ENCODE measurements at regions not wholly inside any gene's neighbourhood (a gene's known extent, or its start where the extent isn't known, plus 50 kb on each side); places are given as distances from the start of the nearest gene placed in this dataset.

DNA sequence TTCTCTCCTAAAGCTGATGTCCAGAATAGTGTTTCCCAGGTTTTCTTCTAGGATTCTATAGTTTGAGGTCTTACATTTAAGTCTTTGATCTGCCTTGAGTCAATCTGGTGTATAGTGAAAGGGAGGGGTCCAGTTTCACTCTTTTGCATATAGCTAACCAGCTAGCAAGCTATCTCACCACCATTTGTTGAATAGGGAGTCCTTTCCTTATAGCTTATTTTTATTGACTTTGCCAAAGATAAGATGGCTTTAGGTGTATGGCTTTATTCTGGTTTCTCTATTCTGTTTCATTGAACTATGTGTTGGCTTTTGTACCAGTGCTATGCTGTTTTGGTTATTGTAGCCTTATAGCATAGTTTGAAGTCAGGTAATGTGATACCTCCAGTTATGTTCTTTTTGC lies 1386.1 kb downstream of the SLITRK5 start:
- TF ChIP-seq, protein P1, sequence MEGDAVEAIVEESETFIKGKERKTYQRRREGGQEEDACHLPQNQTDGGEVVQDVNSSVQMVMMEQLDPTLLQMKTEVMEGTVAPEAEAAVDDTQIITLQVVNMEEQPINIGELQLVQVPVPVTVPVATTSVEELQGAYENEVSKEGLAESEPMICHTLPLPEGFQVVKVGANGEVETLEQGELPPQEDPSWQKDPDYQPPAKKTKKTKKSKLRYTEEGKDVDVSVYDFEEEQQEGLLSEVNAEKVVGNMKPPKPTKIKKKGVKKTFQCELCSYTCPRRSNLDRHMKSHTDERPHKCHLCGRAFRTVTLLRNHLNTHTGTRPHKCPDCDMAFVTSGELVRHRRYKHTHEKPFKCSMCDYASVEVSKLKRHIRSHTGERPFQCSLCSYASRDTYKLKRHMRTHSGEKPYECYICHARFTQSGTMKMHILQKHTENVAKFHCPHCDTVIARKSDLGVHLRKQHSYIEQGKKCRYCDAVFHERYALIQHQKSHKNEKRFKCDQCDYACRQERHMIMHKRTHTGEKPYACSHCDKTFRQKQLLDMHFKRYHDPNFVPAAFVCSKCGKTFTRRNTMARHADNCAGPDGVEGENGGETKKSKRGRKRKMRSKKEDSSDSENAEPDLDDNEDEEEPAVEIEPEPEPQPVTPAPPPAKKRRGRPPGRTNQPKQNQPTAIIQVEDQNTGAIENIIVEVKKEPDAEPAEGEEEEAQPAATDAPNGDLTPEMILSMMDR (IDR thresholded peaks at IDR 0.05; ENCODE audit: low read depth, low read length) = no peak
- TF ChIP-seq EZH2phosphoT487 (IDR thresholded peaks at IDR 0.05; ENCODE audit: low read depth) = no peak

DNA sequence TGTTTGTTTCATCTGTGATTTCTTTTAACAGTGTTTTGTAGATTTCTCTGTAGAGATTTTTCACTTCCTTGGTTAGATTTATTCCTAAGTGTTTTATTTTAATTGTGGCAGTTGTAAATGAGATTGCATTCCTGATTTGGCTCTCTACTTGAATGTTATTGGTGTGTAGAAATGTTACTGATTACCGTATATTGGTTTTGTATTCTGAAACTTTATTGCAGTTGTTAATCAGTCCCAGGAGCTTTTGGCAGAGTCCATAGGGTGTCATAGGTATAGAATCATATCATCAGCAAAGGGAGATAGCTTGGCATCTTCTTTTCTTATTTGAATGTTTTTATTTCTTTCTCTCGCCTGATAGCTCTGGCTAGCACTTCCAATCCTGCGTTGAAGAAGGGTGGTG lies 1386.7 kb downstream of the SLITRK5 start:
- H3K36me3 ChIP-seq (replicated peaks; ENCODE audit: low read depth, low read length) = no peaks in the 10 kb centered on the region
- H3K9me3 ChIP-seq (ENCODE audit: insufficient read depth, low read length) = no peaks in the 10 kb centered on the region
- no peak overlapping the region for H3K9ac ChIP-seq (ENCODE audit: low read length)
- no peaks in the 10 kb centered on the region for H4K20me1 ChIP-seq (ENCODE audit: insufficient read depth, low read length)
- no peaks in the 10 kb centered on the region for H3K27me3 ChIP-seq (ENCODE audit: low read depth, low read length)
- H3K4me3 ChIP-seq (ENCODE audit: low read length) = no peak overlapping the region
- no peaks in the 10 kb centered on the region for H3K4me1 ChIP-seq (ENCODE audit: low read length)
- no peak overlapping the region for H3K4me2 ChIP-seq (ENCODE audit: low read length)
- TF ChIP-seq, protein P1 (IDR thresholded peaks at IDR 0.05; ENCODE audit: low read depth, low read length) = no peak
- TF ChIP-seq EZH2phosphoT487 (IDR thresholded peaks at IDR 0.05; ENCODE audit: low read depth) = no peak
- no peak overlapping the region for H3K27ac ChIP-seq (ENCODE audit: low read length)
- H2AFZ ChIP-seq (ENCODE audit: low read depth, low read length) = no peak overlapping the region
- no peaks in the 10 kb centered on the region for H3K79me2 ChIP-seq (ENCODE audit: low read length)

More for the DNA sequence above, 1386.1 kb downstream of the SLITRK5 start:
- Histone ChIP-seq H3K9me3 (ENCODE audit: insufficient read depth, low read length) (no peaks in the 10 kb centered on the region), H4K20me1 (ENCODE audit: insufficient read depth, low read length) (no peaks in the 10 kb centered on the region), H3K27ac (ENCODE audit: low read length) (no peak overlapping the region), H3K36me3 (replicated peaks; ENCODE audit: low read depth, low read length) (no peaks in the 10 kb centered on the region), H2AFZ (ENCODE audit: low read depth, low read length) (no peak overlapping the region), H3K4me1 (ENCODE audit: low read length) (no peaks in the 10 kb centered on the region), H3K27me3 (ENCODE audit: low read depth, low read length) (no peaks in the 10 kb centered on the region), H3K9ac (ENCODE audit: low read length) (no peak overlapping the region), H3K4me3 (ENCODE audit: low read length) (no peak overlapping the region), H3K4me2 (ENCODE audit: low read length) (no peak overlapping the region), H3K79me2 (ENCODE audit: low read length) (no peaks in the 10 kb centered on the region)

DNA sequence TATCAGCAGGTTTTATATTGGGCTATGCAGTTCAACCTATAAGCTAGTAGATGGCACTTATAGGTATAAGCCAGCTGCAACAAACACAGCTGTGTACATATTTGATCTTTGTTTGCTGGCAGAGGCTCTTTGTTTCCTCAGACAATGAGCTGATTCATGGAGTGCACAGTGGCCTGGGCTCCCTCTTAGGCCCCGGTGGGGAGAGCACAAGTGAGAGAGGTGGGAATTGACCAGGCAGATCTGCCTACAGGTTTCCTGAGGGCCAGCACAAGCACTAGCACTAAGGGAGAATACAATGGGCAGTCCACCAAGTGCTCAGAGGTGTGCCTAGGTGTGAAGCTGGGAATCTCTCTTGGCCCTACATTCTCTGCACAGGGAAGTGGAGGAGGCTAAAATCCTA lies 1390.7 kb downstream of the SLITRK5 start:
- no peaks in the 10 kb centered on the region for H3K9me3 ChIP-seq (ENCODE audit: insufficient read depth, low read length)
- no peak overlapping the region for H2AFZ ChIP-seq (ENCODE audit: low read depth, low read length)
- H3K36me3 ChIP-seq (replicated peaks; ENCODE audit: low read depth, low read length) = no peaks in the 10 kb centered on the region
- H3K27me3 ChIP-seq (ENCODE audit: low read depth, low read length) = no peaks in the 10 kb centered on the region
- H3K4me3 ChIP-seq (ENCODE audit: low read length) = no peak overlapping the region
- no peaks in the 10 kb centered on the region for H3K79me2 ChIP-seq (ENCODE audit: low read length)
- H3K9ac ChIP-seq (ENCODE audit: low read length) = no peak overlapping the region
- H3K4me1 ChIP-seq (ENCODE audit: low read length) = no peaks in the 10 kb centered on the region
- H4K20me1 ChIP-seq (ENCODE audit: insufficient read depth, low read length) = no peaks in the 10 kb centered on the region
- TF ChIP-seq, protein P1 (IDR thresholded peaks at IDR 0.05; ENCODE audit: low read depth, low read length) = no peak
- TF ChIP-seq EZH2phosphoT487 (IDR thresholded peaks at IDR 0.05; ENCODE audit: low read depth) = no peak
- H3K4me2 ChIP-seq (ENCODE audit: low read length) = no peak overlapping the region
- H3K27ac ChIP-seq (ENCODE audit: low read length) = no peak overlapping the region

DNA sequence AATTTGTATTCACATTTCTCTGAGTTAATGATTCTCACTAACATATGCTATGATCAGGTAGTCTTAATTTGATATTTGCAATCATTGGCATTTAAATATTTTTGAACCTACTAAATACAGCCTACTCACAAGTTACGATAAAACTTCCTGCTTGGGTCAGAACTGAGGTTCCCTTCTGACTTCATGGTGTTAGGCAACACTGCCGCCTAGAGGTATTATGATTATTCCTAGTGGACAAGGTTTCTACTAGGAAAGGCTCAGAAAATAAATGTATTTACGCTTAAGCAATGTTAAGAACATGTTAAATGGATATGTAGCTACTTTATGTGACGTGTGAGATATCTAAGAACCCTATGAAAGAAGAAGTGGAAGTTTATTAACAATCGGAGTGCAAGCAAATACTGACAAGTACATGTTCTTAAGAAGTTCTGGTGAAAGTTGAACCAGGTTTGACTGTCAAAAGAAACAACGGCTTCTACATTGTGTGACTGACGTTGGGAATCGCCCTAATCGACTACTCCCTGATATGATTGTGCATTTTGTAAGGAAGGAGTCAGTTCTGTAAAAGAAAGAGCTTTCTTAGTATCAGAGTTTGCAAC lies 1395.8 kb downstream of the SLITRK5 start:
- Histone ChIP-seq H3K27me3 (ENCODE audit: low read depth, low read length) (no peaks in the 10 kb centered on the region), H3K4me3 (ENCODE audit: low read length) (peak overlapping the region; percentile 51), H4K20me1 (ENCODE audit: insufficient read depth, low read length) (no peaks in the 10 kb centered on the region), H3K36me3 (replicated peaks; ENCODE audit: low read depth, low read length) (no peaks in the 10 kb centered on the region), H3K79me2 (ENCODE audit: low read length) (no peaks in the 10 kb centered on the region), H3K4me1 (ENCODE audit: low read length) (peaks cover 4% of the 10 kb centered on the region; the same call in 1 of the 2 replicates), H3K9me3 (ENCODE audit: insufficient read depth, low read length) (no peaks in the 10 kb centered on the region), H3K9ac (ENCODE audit: low read length) (peak overlapping the region; percentile 37; the same call in 1 of the 2 replicates), H3K27ac (ENCODE audit: low read length) (no peak overlapping the region), H3K4me2 (ENCODE audit: low read length) (peak overlapping the region; percentile 61), H2AFZ (ENCODE audit: low read depth, low read length) (peak overlapping the region; percentile 69)
- TF ChIP-seq, protein P1 (IDR thresholded peaks at IDR 0.05; ENCODE audit: low read depth, low read length) = peak; percentile 90
- no peak for TF ChIP-seq EZH2phosphoT487 (IDR thresholded peaks at IDR 0.05; ENCODE audit: low read depth)

Measured in OCI-LY3 (cell line).